Astrocyte of the cerebellum (primary cell): ENCODE measurements at regions not wholly inside any gene's neighbourhood (a gene's known extent, or its start where the extent isn't known, plus 50 kb on each side); places are given as distances from the start of the nearest gene placed in this dataset.
"Not testable (repeated sequence)": the region's sequence is repeated elsewhere in the genome, so short reads cannot be mapped to it uniquely, and the experiment has no call there.

ENCODE experiments used
- DNase-seq: peaks from one replicate; pipeline ENCODE4 v3.0.0-alpha.2; 2011; ENCODE audit warnings: low read depth
- H3K4me3 ChIP-seq: 2 replicates; pipeline ENCODE4 v1.5.1; 2011; ENCODE audit warnings: mild to moderate bottlenecking, low read depth, low read length, moderate library complexity
- CTCF ChIP-seq: IDR thresholded peaks from 2 replicates; pipeline ENCODE4 v1.5.1; 2012; ENCODE audit warnings: low read length, low read depth, moderate library complexity, mild to moderate bottlenecking; ENCODE audit errors: missing control alignments
- in situ Hi-C: cut with HindIII; loops from 2 replicates; pipeline ENCODE4 v1.10.0; 2017; ENCODE audit warnings: low sequenced_read_pairs

DNA sequence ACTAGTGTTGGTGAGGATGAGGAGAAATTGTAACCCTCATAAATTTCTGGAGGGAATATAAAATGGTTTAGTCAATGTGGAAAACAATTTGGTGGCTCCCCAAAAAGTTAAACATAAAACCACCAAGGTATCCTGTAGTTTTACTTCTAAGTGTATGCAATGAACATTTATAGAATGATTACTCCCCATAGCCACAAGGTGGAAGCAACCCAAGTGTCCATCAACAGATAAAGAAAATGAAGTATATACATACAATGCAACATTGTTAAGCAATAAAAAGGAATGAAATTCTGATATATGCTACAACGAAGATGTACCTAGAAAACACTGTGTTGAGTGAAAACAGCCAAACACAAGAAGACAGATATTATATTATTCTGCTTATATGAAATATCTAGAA is 569.1 kb upstream of the GRID2 start:
- peak; percentile 3 for TF ChIP-seq CTCF
- DNase-seq: no peak
- no peak overlapping the region for H3K4me3 ChIP-seq
- in situ Hi-C loops: no loop called here

DNA sequence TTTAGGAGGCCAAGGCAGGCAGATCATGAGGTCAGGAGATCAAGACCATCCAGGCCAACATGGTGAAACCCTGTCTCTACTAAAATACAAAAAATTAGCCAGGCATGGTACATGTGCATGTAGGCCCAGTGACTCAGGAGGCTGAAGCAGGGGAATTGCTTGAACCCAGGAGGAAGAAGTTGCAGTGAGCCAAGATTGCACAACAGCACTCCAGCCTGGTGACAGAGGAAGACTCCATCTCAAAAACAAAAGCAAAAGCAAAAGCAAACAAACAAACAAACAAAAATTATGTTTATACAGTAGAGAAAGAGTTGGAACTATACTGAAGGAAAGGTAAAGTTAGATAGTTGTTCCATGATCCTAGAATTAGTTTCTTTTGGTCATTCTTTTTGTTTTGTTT is 564.9 kb upstream of the GRID2 start:
- in situ Hi-C loops, H3K4me3 ChIP-seq, DNase-seq: not testable (repeated sequence)

GRCh38 chr4:91746551-91746950 is 557.2 kb upstream of the GRID2 start:
- DNase-seq: no peak
- TF ChIP-seq CTCF: no peak
- no peak overlapping the region for H3K4me3 ChIP-seq
- in situ Hi-C loops: no loop called here

- TF ChIP-seq CTCF: no peak
- DNase-seq: no peak
- in situ Hi-C loops: no loop called here
- H3K4me3 ChIP-seq: no peak overlapping the region
These were observed 551.8 kb upstream of the GRID2 start for GRCh38 chr4:91751961-91752360.

- no peak for TF ChIP-seq CTCF
- in situ Hi-C loops: no loop called here
- no peak overlapping the region for H3K4me3 ChIP-seq
- DNase-seq: peak; percentile 41
These were observed 549.0 kb upstream of the GRID2 start for GRCh38 chr4:91754716-91755115.

DNA sequence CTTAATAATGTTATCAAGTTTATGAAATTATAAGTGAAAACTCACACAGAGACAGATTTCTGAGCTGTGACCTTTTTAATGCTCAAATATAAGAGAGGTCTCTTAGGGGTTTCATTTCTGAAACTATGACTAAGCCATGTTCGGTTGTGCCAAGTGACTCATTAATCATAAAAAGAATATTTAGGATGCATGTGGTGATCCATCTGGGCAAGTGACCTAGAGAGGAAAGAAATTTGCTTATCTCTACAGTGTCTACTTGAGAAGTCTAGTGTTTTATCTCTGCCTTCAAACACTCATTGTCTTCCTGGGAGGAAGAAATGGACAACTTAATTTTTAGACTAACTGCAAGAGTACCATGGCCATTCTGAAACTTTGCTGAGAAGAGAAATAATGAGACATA is 545.3 kb upstream of the GRID2 start:
- no peak for TF ChIP-seq CTCF
- H3K4me3 ChIP-seq: no peak overlapping the region
- peak; percentile 64 for DNase-seq
- in situ Hi-C loops: no loop called here

DNA sequence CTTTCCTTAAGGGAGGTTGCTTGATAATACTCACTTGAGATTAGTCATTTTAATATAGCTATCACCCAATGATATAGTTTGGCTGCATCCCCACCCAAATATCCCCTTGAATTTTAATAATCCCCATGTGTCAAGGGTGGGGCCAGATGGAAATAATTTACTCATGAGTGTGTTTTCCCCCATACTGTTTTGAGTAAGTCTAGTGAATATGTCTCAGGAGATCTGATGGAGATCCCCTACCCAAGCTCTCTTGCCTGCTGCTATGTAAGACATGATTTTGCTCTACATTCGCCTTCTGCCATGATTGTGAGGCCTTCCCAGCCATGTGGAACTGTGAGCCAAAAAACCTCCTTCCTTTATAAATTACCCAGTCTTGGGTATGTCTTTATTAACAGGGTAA is 539.7 kb upstream of the GRID2 start:
- no peak overlapping the region for H3K4me3 ChIP-seq
- no peak for DNase-seq
- no peak for TF ChIP-seq CTCF
- in situ Hi-C loops: no loop called here
